Effector memory CD4-positive, alpha-beta T cell (primary cell): ENCODE measurements at regions not wholly inside any gene's neighbourhood (a gene's known extent, or its start where the extent isn't known, plus 50 kb on each side); places are given as distances from the start of the nearest gene placed in this dataset.

Experiments used
- DNase-seq, 3 donors: peaks; one replicate each; pipeline ENCODE4 v3.0.0-alpha.2; 2020
- H3K27ac ChIP-seq: 2 replicates; pipeline ENCODE4 v1.7.0; 2013; ENCODE audit warnings: mild to moderate bottlenecking, low read length, moderate library complexity; ENCODE audit not compliant: insufficient read depth, poor library complexity, severe bottlenecking
- H3K27me3 ChIP-seq: replicated peaks from 2 replicates; pipeline ENCODE4 v1.7.0; 2013; ENCODE audit warnings: mild to moderate bottlenecking, low read length; ENCODE audit not compliant: insufficient read depth, control insufficient read depth, poor library complexity, severe bottlenecking
- H3K36me3 ChIP-seq: 2 replicates; pipeline ENCODE4 v1.7.0; 2013; ENCODE audit warnings: mild to moderate bottlenecking, low read length, moderate library complexity; ENCODE audit not compliant: control insufficient read depth, insufficient read depth
- H3K4me1 ChIP-seq: 2 replicates; pipeline ENCODE4 v1.7.0; 2013; ENCODE audit warnings: low read length, mild to moderate bottlenecking; ENCODE audit not compliant: control insufficient read depth, insufficient read depth, poor library complexity, severe bottlenecking
- H3K4me3 ChIP-seq: 2 replicates; pipeline ENCODE4 v1.7.0; 2013; ENCODE audit warnings: low read length, low read depth, mild to moderate bottlenecking; ENCODE audit not compliant: insufficient read depth, poor library complexity, severe bottlenecking
- H3K9me3 ChIP-seq: 2 replicates; pipeline ENCODE4 v1.7.0; 2013; ENCODE audit warnings: mild to moderate bottlenecking, low read length, moderate library complexity; ENCODE audit not compliant: control insufficient read depth

GRCh38 chr1:209064850-209065706 is 518.4 kb upstream of the CAMK1G start:
- Histone ChIP-seq H3K4me1 (no peaks in the 10 kb centered on the region), H3K27me3 (no peaks in the 10 kb centered on the region), H3K36me3 (no peaks in the 10 kb centered on the region), H3K9me3 (no peaks in the 10 kb centered on the region), H3K27ac (no peak overlapping the region), H3K4me3 (no peak overlapping the region)
- DNase-seq = no peak

DNA sequence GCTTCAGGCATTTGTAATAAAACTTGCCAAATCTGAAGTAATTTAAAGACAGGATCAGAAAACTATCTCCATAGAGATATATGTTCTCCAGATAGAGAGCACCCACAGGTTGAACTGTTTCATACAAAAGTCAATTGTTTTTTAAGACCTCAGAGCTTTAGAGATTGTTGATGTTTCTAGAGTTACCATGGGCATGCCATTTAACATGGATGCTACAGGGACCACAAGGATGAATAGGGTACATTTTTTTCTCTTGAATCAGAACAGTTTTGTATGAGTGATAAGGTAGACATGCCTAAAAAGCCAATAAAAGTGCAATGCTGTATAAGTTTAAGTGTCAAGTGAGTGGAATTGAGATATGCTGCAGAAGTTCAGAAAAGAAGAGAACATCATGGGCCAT is 511.0 kb upstream of the CAMK1G start:
- no peak overlapping the region for H3K27ac ChIP-seq
- H3K4me3 ChIP-seq = no peak overlapping the region
- DNase-seq = no peak
- no peaks in the 10 kb centered on the region for H3K9me3 ChIP-seq
- H3K4me1 ChIP-seq = no peaks in the 10 kb centered on the region
- H3K27me3 ChIP-seq = no peaks in the 10 kb centered on the region
- no peaks in the 10 kb centered on the region for H3K36me3 ChIP-seq

- no peaks in the 10 kb centered on the region for H3K27me3 ChIP-seq
- H3K36me3 ChIP-seq = no peaks in the 10 kb centered on the region
- no peak for DNase-seq
- H3K9me3 ChIP-seq = no peaks in the 10 kb centered on the region
- H3K27ac ChIP-seq = no peak overlapping the region
- no peak overlapping the region for H3K4me3 ChIP-seq
- no peaks in the 10 kb centered on the region for H3K4me1 ChIP-seq
These were observed 509.6 kb upstream of the CAMK1G start for GRCh38 chr1:209073879-209074278.

DNA sequence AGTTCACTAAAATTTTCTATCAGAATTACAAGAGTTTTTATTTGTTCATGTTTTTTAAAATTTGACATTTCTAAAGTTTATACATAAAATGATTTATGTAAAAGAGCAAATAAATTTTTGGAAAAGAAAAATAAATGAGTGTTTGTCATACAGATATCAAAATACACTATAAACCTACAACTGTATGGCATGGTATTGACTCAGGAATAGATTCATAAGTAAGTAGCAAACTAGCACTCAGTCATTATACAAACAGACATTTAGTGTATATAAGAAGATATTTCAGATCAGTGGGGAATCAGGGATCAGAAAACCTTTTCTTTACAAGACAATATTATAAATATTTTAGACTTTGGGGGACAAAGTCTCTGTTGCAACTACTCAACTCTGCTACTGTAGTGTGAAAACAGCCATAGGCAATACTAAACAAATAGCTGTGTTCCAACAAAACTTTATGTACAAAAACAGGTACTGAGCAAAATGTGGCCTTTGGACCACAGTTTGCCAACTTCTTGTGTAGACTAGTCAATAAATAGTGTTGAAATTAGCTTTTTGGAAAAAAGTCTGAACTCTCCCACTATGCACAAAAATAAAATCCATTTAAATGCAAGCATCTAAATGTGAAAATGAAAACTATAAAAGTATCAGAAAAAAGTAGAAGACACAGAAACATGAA is 508.8 kb upstream of the CAMK1G start:
- Histone ChIP-seq H3K4me3 (no peak overlapping the region), H3K27ac (no peak overlapping the region), H3K4me1 (no peaks in the 10 kb centered on the region), H3K9me3 (no peaks in the 10 kb centered on the region), H3K27me3 (no peaks in the 10 kb centered on the region), H3K36me3 (no peaks in the 10 kb centered on the region)
- DNase-seq = no peak

GRCh38 chr1:209076688-209077087 is 506.8 kb upstream of the CAMK1G start:
- Histone ChIP-seq H3K36me3 (no peaks in the 10 kb centered on the region), H3K9me3 (no peaks in the 10 kb centered on the region), H3K4me3 (no peak overlapping the region), H3K27me3 (no peaks in the 10 kb centered on the region), H3K4me1 (no peaks in the 10 kb centered on the region), H3K27ac (no peak overlapping the region)
- no peak for DNase-seq

DNA sequence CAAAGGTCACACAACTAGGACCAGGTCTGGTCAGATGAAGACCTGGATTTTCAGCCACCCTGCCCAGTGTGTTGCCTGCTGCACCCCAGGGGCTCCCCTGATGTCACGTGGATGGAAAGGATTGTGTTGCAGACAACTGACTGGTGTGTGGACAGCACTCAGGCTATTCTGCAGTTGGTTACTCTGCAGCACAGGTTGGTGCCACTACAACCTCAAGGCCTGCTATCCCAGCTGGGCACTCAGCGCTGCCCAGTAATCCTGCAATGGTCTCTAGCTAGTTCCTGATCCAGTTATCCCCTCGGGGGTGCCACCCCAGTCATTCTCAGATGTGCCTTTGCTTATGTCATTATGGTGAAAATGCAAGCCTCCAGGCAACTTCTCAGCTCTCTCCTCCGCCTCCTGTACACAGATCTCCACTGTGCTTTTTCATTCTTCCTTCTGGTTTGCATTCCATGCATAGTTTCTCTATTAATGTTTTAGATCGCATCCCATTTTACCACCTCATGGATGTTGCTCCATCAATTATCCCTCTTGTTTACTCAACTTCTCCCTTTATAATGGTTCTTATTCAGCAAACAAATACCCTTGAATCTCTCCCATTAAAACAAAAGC is 503.2 kb upstream of the CAMK1G start:
- Histone ChIP-seq H3K27me3 (no peaks in the 10 kb centered on the region), H3K4me1 (no peaks in the 10 kb centered on the region), H3K9me3 (no peaks in the 10 kb centered on the region), H3K27ac (no peak overlapping the region), H3K4me3 (no peak overlapping the region), H3K36me3 (no peaks in the 10 kb centered on the region)
- no peak for DNase-seq

DNA sequence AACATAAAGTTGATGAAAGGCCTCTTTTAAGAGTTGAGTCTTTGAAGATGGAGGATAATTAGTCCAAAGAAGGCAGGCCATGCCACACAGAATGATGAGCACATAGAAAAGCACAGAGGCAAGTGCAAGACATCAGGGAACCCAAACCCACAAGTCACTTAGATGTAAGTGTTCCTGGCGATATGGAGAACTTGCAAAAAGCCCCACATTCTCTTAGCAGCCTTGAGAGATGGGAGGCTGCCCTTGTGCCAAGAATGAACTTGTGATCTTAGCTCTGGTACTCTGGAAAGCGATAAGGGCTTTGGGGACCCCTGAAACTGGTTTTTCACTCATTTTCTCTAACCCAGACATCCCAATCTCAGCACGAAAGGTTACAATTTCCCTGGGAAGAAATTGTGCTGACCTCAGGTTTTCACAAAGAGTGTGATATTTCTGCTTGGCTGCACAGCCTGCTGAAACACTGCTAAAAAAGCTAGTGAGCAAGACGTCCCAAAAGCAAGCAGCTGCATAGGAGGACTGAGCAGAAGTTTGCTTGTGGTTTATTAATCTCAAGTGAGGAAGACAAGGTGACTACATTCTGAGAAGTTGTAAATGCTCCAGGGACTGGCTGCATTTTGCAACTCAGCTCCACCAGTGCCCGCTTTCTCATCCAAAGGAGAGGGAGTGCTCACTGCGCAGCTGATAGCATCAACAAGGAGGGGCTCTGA is 496.9 kb upstream of the CAMK1G start:
- Histone ChIP-seq H3K27me3 (no peaks in the 10 kb centered on the region), H3K4me1 (no peaks in the 10 kb centered on the region), H3K36me3 (no peaks in the 10 kb centered on the region), H3K27ac (no peak overlapping the region), H3K9me3 (no peaks in the 10 kb centered on the region), H3K4me3 (no peak overlapping the region)
- DNase-seq = no peak

DNA sequence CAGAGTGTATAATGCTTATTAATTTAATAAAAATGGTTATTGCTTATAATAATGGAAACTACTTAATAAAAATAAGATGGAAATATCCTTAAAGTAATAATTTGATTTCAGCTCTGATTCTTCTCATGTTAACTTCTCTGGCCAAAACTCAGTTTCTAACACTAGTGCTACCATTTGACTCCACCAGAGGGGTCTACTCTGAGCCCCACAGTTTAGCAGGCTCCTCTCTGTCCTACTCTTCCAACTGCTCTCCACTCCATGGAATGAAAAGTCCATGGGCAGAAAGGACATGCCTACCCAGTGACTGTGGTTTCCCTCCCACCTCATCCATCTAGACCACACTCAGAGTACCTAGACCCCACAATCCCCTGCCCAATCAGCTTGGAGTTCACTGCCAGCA is 489.1 kb upstream of the CAMK1G start:
- no peak overlapping the region for H3K27ac ChIP-seq

GRCh38 chr1:209095627-209096595 is 487.6 kb upstream of the CAMK1G start:
- H3K27me3 ChIP-seq = no peaks in the 10 kb centered on the region
- no peaks in the 10 kb centered on the region for H3K36me3 ChIP-seq
- DNase-seq = no peak
- no peaks in the 10 kb centered on the region for H3K9me3 ChIP-seq
- H3K4me3 ChIP-seq = no peak overlapping the region
- H3K4me1 ChIP-seq = no peaks in the 10 kb centered on the region
- no peak overlapping the region for H3K27ac ChIP-seq

More for the DNA sequence above, 489.1 kb upstream of the CAMK1G start:
- H3K4me3 ChIP-seq = no peak overlapping the region
- no peaks in the 10 kb centered on the region for H3K27me3 ChIP-seq
- H3K36me3 ChIP-seq = no peaks in the 10 kb centered on the region
- no peaks in the 10 kb centered on the region for H3K9me3 ChIP-seq
- no peaks in the 10 kb centered on the region for H3K4me1 ChIP-seq
- no peak for DNase-seq
